WTC11 (cell line): ENCODE measurements at regions not wholly inside any gene's neighbourhood (a gene's known extent, or its start where the extent isn't known, plus 50 kb on each side); places are given as distances from the start of the nearest gene placed in this dataset.

Experiments used
- ATAC-seq: fragments of 200-7000 bp; cut with Tn5 transposase; 2 replicates; pipeline ENCODE4 v1.10.0; 2021; ENCODE audit warnings: mild to moderate bottlenecking, moderate library complexity
- CTCF ChIA-PET: fragments of 300-600 bp; sonication (Branson Sonifier 250); formaldehyde crosslinking; loops from one replicate; lab custom pipeline; 2021; ENCODE audit warnings: antibody characterized with exemption; lab: Charles Lee
- POLR2A ChIA-PET: fragments of 350-600 bp; sonication (Branson Sonifier 250); formaldehyde crosslinking; loops from one replicate; lab custom pipeline; 2021; ENCODE audit warnings: antibody characterized with exemption; lab: Charles Lee
- DNase-seq: peaks from one replicate; pipeline ENCODE4 v3.0.0; 2021; ENCODE audit warnings: low spot score
- H3K27ac Mint-ChIP-seq: 2 replicates; pipeline ENCODE4 v1.8.0; 2021; ENCODE audit warnings: mixed read lengths
- H3K27me3 Mint-ChIP-seq: 2 replicates; pipeline ENCODE4 v1.8.0; 2021; ENCODE audit warnings: low read depth, mild to moderate bottlenecking, moderate library complexity, mixed read lengths
- H3K36me3 Mint-ChIP-seq: 2 replicates; pipeline ENCODE4 v1.8.0; 2021; ENCODE audit warnings: mixed read lengths
- H3K4me1 Mint-ChIP-seq: 2 replicates; pipeline ENCODE4 v1.8.0; 2022; ENCODE audit warnings: mixed read lengths
- H3K4me3 Mint-ChIP-seq: 2 replicates; pipeline ENCODE4 v1.8.0; 2021; ENCODE audit warnings: mild to moderate bottlenecking, moderate library complexity, mixed read lengths
- H3K9me3 Mint-ChIP-seq: 2 replicates; pipeline ENCODE4 v1.8.0; 2021; ENCODE audit warnings: mixed read lengths
- ATF6 ChIP-seq: sonication (generic); formaldehyde crosslinking; IDR thresholded peaks from 2 replicates; pipeline ENCODE4 v1.8.1; 2023; ENCODE audit warnings: mild to moderate bottlenecking, missing genetic modification reagents
- CBFB ChIP-seq: sonication (generic); formaldehyde crosslinking; IDR thresholded peaks from 2 replicates; pipeline ENCODE4 v1.8.1; 2022; ENCODE audit warnings: mild to moderate bottlenecking, low read depth, missing genetic modification reagents
- CREB1 ChIP-seq: sonication (generic); formaldehyde crosslinking; IDR thresholded peaks from 2 replicates; pipeline ENCODE4 v1.8.0; 2023; ENCODE audit warnings: mild to moderate bottlenecking, missing genetic modification reagents
- ETV6 ChIP-seq: sonication (generic); formaldehyde crosslinking; IDR thresholded peaks from 2 replicates; pipeline ENCODE4 v1.8.1; 2022; ENCODE audit warnings: mild to moderate bottlenecking, missing genetic modification reagents
- FOXK1 ChIP-seq: sonication (generic); formaldehyde crosslinking; IDR thresholded peaks from 2 replicates; pipeline ENCODE4 v1.8.0; 2022; ENCODE audit warnings: mild to moderate bottlenecking, moderate library complexity, missing genetic modification reagents
- GTF2I ChIP-seq: fragments of 250-450 bp; sonication (Bioruptor Pico); conservative IDR thresholded peaks from 2 replicates; pipeline ENCODE4 v1.4.0; 2021; ENCODE audit warnings: mild to moderate bottlenecking
- IRF2 ChIP-seq: sonication (generic); formaldehyde crosslinking; IDR thresholded peaks from 2 replicates; pipeline ENCODE4 v1.8.0; 2022; ENCODE audit warnings: low read depth, missing genetic modification reagents, borderline replicate concordance
- NFE2L1 ChIP-seq: sonication (generic); formaldehyde crosslinking; IDR thresholded peaks from 2 replicates; pipeline ENCODE4 v1.8.1; 2023; ENCODE audit warnings: missing genetic modification reagents
- NR2C2 ChIP-seq: sonication (generic); formaldehyde crosslinking; IDR thresholded peaks from 2 replicates; pipeline ENCODE4 v1.8.0; 2022; ENCODE audit warnings: mild to moderate bottlenecking, missing genetic modification reagents
- OVOL2 ChIP-seq: fragments of 250-450 bp; sonication (Bioruptor Pico); IDR thresholded peaks from 2 replicates; pipeline ENCODE4 v1.9.0; 2021; ENCODE audit warnings: mild to moderate bottlenecking, borderline replicate concordance
- STAT6 ChIP-seq: sonication (generic); formaldehyde crosslinking; conservative IDR thresholded peaks from 2 replicates; pipeline ENCODE4 v1.8.1; 2023; ENCODE audit warnings: mild to moderate bottlenecking, low read depth, missing genetic modification reagents, moderate library complexity
- TCF7 ChIP-seq: sonication (generic); formaldehyde crosslinking; IDR thresholded peaks from 2 replicates; pipeline ENCODE4 v1.8.0; 2022; ENCODE audit warnings: mild to moderate bottlenecking, low read depth, missing genetic modification reagents, moderate library complexity
- ZBTB43 ChIP-seq: sonication (generic); formaldehyde crosslinking; IDR thresholded peaks from 2 replicates; pipeline ENCODE4 v1.8.1; 2023; ENCODE audit warnings: mild to moderate bottlenecking, missing genetic modification reagents
- ZNF121 ChIP-seq: sonication (generic); formaldehyde crosslinking; IDR thresholded peaks from 2 replicates; pipeline ENCODE4 v1.8.0; 2023; ENCODE audit warnings: missing genetic modification reagents
- ZNF138 ChIP-seq: sonication (generic); formaldehyde crosslinking; conservative IDR thresholded peaks from 2 replicates; pipeline ENCODE4 v1.8.1; 2022; ENCODE audit warnings: mild to moderate bottlenecking, moderate library complexity, missing genetic modification reagents
- ZNF232 ChIP-seq: sonication (generic); formaldehyde crosslinking; IDR thresholded peaks from 2 replicates; pipeline ENCODE4 v1.8.0; 2022; ENCODE audit warnings: mild to moderate bottlenecking, missing genetic modification reagents
- ZNF263 ChIP-seq: sonication (generic); formaldehyde crosslinking; IDR thresholded peaks from 2 replicates; pipeline ENCODE4 v1.8.1; 2022; ENCODE audit warnings: low read depth, mild to moderate bottlenecking, moderate library complexity, missing genetic modification reagents
- TF ChIP-seq, protein P1 (sequence below): fragments of 250-450 bp; sonication (Bioruptor Pico); IDR thresholded peaks from 2 replicates; pipeline ENCODE4 v1.9.0; 2021; ENCODE audit warnings: moderate library complexity, mild to moderate bottlenecking, inconsistent platforms, borderline replicate concordance
- TF ChIP-seq, protein P2 (sequence below): sonication (generic); formaldehyde crosslinking; IDR thresholded peaks from 2 replicates; pipeline ENCODE4 v1.8.1; 2022; ENCODE audit warnings: mild to moderate bottlenecking, missing genetic modification reagents, moderate library complexity, borderline replicate concordance
- TF ChIP-seq, protein P3 (sequence below): sonication (generic); formaldehyde crosslinking; IDR thresholded peaks from 2 replicates; pipeline ENCODE4 v1.8.0; 2022; ENCODE audit warnings: mild to moderate bottlenecking, missing genetic modification reagents

DNA sequence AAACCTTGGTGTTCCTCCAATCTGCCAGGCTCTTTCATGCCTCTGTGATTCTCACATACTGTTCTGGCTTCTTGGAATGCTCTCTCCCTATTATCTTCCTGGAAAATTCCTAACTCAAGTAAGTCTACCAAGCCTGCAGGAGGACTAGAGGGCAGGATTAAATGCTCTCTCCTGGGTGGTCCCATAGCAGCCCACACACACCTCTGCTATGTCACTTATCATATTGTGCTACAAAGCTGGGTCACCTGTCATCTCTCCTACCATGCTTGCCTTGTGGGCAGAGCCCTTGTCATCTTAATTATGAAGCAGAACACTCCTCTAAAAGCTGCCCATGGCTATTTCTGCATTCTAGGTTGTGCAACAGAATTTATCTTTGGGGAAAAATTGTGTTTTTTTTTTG is 344.5 kb upstream of the NOCT start (continued):
- TF ChIP-seq ATF6 (CRISPR knock-in tag) (no peak), ETV6 (no peak)

GRCh38 chr4:138670681-138671080 is 344.9 kb upstream of the NOCT start:
- Mint-ChIP-seq H3K4me1 (peaks cover 34% of the 10 kb centered on the region), H3K4me3 (no peak overlapping the region), H3K27ac (no peak overlapping the region)

GRCh38 chr4:138669479-138670315 is 345.9 kb upstream of the NOCT start:
- ChIA-PET POLR2A (no interaction called here), CTCF (no interaction called here)
- Mint-ChIP-seq H3K27me3 (peaks cover 11% of the 10 kb centered on the region; the same call in 1 of the 2 replicates), H3K9me3 (peaks cover 4% of the 10 kb centered on the region), H3K4me3 (no peak overlapping the region), H3K4me1 (peaks cover 30% of the 10 kb centered on the region), H3K27ac (no peak overlapping the region), H3K36me3 (no peaks in the 10 kb centered on the region)
- ATAC-seq (no peak), DNase-seq (no peak)
- TF ChIP-seq NFE2L1 (CRISPR knock-in tag) (no peak), TCF7 (CRISPR knock-in tag) (no peak), ZNF232 (CRISPR knock-in tag) (no peak), FOXK1 (CRISPR knock-in tag) (no peak), CBFB (CRISPR knock-in tag) (no peak), IRF2 (CRISPR knock-in tag) (no peak), OVOL2 (no peak), NR2C2 (CRISPR knock-in tag) (no peak), CREB1 (CRISPR knock-in tag) (no peak)
- TF ChIP-seq, protein P1, sequence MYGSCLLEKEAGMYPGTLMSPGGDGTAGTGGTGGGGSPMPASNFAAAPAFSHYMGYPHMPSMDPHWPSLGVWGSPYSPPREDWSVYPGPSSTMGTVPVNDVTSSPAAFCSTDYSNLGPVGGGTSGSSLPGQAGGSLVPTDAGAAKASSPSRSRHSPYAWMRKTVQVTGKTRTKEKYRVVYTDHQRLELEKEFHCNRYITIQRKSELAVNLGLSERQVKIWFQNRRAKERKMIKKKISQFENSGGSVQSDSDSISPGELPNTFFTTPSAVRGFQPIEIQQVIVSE = no peak
- TF ChIP-seq, protein P2, sequence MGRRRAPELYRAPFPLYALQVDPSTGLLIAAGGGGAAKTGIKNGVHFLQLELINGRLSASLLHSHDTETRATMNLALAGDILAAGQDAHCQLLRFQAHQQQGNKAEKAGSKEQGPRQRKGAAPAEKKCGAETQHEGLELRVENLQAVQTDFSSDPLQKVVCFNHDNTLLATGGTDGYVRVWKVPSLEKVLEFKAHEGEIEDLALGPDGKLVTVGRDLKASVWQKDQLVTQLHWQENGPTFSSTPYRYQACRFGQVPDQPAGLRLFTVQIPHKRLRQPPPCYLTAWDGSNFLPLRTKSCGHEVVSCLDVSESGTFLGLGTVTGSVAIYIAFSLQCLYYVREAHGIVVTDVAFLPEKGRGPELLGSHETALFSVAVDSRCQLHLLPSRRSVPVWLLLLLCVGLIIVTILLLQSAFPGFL (CRISPR knock-in tag) = no peak

More at GRCh38 chr4:138670681-138671080, 344.9 kb upstream of the NOCT start:
- DNase-seq = no peak
- ChIA-PET POLR2A (no interaction called here), CTCF (no interaction called here)
- ATAC-seq = no peak
- TF ChIP-seq OVOL2 (no peak), ZBTB43 (CRISPR knock-in tag) (no peak), ZNF263 (CRISPR knock-in tag) (no peak), ZNF121 (CRISPR knock-in tag) (no peak), STAT6 (CRISPR knock-in tag) (no peak), ZNF138 (CRISPR knock-in tag) (no peak), NR2C2 (CRISPR knock-in tag) (no peak), GTF2I (no peak)
- TF ChIP-seq, protein P3, sequence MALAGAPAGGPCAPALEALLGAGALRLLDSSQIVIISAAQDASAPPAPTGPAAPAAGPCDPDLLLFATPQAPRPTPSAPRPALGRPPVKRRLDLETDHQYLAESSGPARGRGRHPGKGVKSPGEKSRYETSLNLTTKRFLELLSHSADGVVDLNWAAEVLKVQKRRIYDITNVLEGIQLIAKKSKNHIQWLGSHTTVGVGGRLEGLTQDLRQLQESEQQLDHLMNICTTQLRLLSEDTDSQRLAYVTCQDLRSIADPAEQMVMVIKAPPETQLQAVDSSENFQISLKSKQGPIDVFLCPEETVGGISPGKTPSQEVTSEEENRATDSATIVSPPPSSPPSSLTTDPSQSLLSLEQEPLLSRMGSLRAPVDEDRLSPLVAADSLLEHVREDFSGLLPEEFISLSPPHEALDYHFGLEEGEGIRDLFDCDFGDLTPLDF (CRISPR knock-in tag) = no peak
- H3K36me3 Mint-ChIP-seq = no peaks in the 10 kb centered on the region
- H3K9me3 Mint-ChIP-seq = peaks cover 4% of the 10 kb centered on the region
- peaks cover 11% of the 10 kb centered on the region; the same call in 1 of the 2 replicates for H3K27me3 Mint-ChIP-seq
